ENCODE measurements at regions not wholly inside any gene's neighbourhood (a gene's known extent, or its start where the extent isn't known, plus 50 kb on each side); places are given as distances from the start of the nearest gene placed in this dataset.
A peak's percentile ranks its signal among the peaks of the same experiment; 100 is the strongest.
"Not testable (repeated sequence)": the region's sequence is repeated elsewhere in the genome, so short reads cannot be mapped to it uniquely, and the experiment has no call there.

DNA sequence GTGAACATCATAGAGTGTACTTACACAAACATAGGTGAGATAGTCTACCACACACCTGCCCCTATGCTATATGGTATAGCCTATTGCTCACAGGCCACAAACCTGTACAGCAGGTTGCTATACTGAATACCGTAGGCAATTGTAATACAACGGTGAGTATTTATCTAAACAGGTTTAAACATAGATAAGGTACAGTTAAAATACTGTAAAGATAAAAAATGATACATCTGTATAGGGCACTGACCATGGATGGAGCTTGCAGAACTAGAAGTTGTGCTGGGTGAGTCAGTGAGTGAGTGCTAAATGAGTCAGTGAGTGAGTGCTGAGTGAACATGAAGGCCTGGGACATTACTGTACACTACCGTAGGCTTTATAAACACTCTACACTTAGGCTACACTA is 267.0 kb upstream of the HS6ST1 start:
- no peak for DNase-seq

DNA sequence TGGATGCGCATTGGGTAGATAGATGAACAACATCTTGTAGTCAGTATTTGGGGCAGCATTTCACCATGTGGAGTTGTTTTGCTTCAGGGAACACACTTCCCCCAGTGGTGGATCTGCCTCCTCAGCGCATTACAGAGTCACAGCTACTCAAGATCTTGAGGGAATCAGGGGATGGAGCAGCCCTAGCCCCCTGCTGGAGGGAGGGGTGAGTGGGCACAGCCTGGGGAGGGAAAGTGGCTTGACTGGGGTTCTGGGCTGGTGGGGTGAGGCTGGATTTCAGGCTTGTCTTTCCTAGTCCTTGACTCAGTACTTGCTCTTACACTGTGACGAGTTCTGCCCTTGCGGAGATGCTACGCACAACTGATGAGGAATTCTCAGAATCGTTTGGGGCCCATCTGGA is 271.0 kb upstream of the HS6ST1 start:
- DNase-seq, result no peak

DNA sequence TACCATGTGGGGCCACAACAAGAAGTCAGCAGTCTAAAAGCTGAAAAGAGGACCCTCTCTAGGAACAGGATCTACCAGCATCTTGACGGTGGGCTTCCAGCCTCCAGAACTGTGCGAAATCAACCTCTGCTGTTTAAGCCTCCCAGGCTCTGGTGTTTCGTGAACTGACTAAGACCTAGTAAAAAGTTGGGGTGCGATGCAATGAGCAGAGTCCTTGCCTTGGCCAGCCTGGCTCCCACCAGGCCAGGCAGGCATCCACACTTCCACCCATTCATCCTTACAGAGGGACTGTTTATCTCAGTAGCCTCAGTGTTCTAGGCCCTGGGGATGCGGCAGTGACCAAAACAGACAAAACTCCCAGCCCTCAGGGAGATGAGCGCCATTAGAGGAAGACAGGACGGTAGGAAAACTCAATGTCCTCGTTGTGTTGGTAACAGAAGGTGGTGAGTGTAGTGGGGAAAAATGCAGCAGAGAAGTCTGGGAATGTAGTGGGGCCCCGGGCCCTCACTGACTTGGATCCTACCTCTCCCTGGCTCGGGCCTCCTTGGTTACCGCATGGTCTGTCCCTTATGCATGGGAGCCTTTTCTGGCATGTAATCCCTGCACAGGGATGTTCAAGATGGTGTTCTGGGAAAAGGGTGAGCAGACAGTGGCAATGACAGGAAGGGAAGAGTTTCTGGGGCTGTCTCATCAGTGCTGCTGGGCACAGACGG is 271.8 kb upstream of the HS6ST1 start:
- no peak for DNase-seq

DNA sequence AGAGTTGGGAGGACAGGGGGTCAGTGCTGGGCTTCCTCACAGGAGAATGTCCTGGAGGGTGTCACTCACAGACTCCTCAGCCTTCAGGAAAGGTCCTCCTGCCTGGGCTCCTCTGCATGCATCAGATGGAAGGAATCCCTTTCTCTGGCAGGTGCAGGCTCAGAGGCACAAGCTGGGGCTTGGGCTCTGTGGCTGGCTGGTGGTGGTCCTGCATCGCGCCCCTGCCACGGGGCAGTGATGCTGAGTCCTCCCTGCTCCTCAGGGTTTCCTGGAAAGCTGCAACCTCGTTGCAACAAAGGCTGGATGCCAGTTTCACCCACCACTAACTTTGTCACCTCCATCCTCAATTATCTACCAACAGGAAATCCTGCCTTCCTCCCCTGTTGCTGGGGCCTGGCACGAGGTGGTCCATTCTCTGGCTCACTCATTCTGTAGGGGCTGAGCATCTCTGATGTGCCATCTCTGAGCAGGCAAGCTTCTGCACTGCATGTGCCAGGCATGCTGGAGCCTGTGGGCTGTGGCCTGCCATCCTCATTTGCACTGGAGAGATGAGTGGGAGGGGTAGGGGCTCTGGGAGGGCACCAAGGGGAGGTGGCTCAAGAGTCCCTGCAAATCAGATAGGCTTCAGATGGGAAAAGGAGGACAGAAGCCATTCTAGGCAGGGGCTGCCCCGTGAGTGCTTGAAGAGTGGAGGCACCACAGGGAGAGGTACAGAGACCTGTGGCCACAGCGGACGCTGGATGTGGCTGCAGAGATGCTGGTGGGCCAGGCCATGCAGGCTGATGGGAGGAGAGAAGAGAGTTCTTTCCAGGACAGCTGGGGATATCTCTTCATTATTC is 272.6 kb upstream of the HS6ST1 start:
- no peak for DNase-seq

DNA sequence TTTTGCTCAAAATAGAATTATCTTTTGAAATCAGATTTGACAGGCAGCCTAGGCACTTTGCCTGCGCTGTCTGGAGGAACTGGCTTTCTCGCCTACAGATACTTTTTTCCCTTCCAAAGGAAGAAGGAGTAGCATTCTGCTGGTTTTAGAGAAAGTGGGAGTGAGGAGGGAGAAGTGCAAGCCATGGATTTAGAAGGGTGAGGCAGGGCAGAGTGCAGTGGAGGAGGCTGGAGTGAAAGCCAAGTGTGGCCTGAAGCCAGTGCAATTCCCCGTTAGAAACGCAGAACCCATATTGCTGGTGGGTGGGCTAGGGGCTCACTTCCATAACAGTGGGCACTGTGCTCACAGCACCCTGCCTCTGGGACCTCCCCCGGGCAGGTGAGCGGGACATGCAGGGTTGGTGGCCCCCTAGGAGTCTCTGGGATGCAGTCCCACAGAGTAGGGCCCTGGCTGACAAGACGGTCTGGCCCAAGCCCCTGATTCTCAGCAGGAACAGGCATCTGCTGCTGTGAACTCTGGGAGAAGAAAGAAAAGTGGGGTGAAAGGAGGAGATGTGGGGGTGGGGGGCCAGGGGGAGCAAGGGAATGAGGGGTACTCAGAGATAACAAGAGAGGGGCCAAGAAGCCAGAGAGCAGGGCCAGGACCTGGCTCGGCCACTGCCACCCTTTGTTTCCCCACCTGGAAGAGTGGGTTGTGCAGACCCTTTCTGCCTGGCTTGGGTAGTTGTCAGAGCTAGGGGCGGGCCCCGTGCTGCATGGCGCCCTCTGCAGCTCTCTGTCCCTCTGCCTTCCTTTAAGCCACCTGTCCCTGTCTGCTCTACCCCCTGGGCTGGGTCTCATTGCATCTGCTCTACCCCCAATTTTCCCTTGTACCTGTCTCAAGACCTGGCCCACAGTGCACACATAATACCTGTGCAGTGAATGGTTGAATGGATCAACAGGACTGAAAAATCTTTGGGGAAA is 273.5 kb upstream of the HS6ST1 start:
- no peak for DNase-seq

DNA sequence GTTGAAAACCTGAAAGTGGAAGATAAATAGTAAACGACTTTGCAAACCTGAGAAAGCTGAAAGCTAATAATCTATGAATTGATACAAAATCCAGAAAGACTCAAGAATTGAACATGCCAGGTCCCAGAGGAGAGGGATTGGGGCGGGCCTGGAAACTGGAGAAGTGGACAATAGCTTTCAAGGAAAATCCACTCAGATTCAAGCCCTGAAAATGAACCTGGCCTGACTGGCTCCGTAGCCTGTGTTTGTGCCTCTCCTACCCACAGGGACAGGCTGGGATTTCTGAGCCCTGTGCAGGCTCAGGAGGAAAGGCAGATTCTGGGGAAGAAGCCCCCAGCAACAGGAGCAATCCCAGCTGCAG is 274.8 kb upstream of the HS6ST1 start:
- DNase-seq, result no peak

DNA sequence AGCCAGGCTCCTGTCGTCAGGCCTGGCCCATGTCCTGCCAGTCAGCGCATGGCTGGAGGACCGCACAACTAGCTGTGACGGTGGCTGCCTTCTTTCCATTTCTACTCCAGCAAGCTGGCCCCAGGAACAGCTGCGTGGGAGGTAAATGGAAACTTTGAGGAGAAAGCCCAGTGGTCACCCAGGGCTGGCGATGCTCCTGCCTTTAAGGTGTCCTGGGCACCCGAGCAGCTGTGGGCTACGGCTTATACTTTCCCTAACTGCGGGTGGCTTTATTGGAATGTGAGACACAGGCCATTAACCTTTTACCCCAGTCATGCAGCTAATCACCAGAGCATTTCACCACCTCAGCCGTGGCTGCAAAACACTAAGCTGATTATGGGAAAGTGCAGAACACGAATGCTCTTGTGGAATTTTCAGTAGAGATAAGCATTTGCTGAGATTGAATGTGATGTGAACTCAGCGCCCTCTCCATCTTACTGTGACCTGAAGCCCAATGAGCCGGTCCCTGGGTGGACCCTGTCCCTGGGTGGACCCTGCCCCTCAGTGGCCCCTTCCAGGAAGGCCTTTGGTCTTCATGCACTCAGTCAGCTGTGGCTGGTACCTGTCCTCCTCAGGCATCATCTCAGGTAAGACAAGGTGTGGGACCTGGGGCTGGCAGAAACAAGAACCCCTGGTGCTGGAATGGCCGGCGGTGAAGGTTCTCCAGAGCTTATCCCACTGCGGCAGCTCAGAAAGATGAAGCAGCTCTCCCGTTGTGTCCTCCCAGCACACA is 275.4 kb upstream of the HS6ST1 start:
- peak; percentile 77 for DNase-seq

DNA sequence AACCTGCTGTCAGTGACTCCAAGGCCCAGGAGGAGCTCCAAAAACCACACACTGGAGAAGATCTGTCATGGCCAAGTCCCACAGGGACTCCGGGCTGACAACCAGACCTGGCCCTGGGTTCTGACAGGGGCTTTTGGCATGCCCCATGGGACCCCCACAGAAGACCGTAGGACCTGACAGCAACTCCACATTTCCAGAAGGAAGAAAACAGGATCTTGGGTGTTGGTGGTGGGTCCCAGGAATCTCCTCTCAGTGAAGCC is 275.9 kb upstream of the HS6ST1 start:
- no peak for DNase-seq

DNA sequence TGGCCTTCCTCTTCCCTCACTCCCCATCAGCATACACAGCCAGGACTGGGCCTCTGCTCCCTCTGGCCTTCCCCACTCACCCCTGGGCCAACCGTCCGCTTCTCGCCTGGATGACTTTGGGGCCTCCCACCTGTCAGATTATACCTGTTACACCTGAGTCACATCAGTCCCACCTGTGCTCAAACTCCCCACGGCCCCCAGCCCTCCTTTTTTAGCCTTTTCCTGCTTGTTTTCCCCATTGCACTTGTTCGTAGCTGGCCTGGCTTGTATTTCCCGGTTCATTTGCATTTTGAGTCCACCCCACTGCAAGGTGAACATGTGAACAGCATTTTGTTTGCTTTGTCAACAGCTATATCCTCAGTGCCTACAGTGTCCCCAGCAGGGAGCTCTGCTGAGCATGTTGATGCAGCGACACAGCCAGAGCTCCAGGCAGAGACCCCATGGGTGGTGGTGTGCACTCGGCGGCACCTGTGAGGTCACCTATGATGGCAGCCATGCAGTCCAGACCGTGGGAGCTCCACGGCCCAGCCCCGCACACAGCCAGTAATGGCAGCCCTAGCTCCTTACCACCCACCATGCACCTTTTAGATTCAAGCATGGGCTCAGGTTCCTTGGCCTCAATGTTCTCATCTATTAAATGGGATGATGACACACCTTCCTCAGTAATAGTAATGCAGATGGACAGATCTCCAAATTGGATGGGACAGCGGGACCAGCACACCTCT is 276.4 kb upstream of the HS6ST1 start:
- no peak for DNase-seq

DNA sequence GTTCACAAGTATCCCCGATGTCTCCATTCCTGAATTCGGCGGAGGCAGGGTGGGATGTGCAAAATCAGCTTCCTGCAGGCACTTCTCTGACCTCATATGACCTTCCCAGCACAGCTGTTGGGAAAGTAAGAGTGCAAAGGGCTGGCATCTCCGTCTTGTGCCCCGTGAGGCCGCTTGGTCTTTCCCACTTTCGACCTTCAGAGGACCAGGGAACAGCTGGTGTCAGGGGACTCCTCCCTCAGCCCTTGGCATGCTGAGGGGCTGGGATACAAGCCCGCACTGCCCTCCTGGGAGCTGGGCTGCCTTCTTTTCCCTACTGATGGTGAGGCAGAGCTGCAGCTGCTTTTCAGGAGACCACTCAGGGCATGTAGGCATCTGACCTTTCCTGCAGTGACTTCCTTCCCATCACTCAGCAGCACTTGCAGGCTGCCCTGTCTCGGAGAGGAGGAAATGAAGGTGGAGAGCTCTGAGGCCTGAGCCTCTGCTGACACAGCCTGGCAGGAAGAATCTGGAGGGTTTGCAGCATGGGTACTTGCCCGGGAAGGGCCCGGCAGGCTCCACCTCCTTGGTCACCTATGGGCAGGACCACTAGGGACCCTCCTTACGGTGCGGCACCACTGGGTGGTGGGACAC is 277.2 kb upstream of the HS6ST1 start:
- DNase-seq, result no peak

DNA sequence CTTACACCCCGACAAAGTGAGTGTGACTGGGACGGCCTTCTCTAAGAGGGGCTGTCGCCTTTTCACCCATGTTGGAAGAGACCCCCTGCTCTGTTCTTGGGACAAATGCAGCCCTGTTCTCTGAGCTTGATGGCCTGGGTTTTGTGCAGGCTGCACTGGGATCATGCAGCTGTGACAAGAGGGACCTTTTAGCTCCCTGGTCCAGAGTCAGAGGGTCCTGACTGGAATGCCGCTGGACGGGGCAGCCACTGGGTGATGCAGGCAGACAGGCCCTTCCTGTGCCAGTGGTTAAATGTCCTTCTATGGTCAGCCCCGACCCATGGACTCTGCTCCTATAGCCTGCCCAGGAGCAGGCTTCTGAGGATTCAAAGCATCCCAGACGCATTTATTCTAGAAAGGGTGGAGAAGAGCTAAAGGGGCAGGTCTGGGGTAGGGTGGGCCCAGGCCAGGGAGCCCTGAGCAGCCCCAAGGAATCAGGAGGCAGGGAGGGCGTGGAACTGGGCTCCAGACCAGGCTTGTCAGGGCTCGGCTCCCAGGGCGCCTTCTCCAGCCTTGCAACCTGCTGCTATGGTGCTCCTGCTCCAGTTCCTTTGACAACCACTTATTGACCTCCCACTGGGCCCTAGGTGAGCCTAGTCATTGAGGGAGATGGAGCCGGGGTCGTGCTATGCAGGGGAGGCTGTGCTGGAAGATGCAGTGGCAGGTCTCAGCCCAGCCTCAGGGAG is 277.9 kb upstream of the HS6ST1 start:
- DNase-seq, result no peak

DNA sequence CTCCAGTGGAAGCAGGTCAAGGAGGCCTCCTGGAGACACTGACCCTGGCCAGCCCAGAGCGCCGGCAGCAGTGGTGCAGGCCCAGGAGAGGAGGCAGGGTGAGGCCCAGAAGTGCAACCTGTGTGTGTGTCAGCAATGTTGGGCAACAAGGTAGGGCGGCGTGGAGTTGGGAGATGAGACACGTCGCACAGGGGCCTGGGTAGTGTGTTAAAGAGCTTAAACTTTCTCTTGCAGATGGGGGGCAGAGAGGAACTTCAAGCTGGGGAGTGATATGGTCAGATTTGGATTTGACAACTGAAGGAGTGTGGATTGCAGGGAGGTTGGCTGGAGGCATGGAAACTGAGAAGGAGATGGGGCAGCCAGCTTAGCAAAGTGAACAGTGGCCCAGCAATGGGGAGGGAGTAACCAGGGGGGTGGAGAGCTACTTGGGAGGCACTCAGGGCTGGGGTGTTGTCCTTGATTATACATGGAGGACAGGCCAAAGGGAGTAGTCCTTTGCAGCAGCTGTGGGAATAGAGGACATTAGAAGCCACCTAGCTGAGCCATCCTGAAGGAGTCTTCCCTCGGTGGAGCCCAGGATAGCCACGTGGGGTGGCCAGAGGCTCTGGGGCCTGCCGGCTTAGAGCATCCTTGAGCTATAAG is 278.6 kb upstream of the HS6ST1 start:
- no peak for DNase-seq

DNA sequence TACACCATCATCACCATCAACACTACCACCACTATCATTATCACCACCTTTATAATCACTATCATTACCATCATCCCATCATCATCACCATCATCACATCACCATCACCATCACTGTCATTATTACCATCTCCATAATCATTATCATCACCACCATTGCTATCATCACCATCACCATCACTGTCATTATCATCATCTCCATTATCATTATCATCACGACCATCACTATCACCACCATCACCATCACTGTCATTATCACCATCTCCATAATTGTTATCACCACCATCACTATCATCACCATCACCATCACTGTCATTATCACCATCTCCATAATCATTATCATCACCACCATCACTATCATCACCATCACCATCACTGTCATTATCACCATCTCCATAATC is 279.6 kb upstream of the HS6ST1 start:
- not testable (repeated sequence) for DNase-seq

DNA sequence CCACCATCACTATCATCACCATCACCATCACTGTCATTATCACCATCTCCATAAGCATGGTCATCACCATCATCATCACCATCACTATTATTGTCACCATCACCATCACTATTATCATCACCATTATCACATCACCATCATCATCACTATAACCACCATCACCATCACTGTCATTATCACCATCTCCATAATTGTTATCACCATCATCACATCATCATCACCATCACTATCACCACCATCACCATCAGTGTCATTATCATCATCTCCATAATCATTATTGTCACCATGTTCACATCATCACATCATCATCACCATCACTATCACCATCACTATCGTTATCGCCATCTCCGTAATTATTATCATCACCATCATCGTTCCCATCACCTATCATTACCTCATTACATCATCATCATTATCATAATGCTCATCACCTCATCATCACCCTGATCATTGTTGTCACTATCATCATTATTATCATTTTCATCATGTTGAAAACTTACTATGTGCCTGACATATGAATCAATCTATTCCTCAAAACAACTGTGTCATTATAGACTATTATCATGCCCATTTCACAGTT is 280.3 kb upstream of the HS6ST1 start:
- no peak for DNase-seq

DNA sequence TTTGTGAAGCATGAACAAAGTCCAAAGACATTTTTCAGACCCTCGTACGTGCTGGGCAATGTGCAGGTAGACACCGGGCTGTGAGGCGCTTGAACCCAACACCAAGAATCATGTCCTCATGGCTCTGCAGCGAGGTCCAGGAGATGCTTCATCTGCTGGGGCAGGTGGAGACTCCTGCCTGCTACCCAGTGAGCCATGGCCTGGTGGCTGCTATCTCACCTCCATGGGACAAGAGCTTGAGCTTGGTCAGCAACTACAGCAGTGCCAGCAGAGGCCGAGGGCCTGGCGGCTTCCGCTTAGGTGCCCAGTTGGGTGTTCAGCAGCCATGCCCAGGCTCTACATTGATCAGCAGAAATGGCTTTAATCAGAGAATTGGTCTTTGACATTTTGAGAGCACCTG is 281.0 kb upstream of the HS6ST1 start:
- DNase-seq, result peak; percentile 8

DNA sequence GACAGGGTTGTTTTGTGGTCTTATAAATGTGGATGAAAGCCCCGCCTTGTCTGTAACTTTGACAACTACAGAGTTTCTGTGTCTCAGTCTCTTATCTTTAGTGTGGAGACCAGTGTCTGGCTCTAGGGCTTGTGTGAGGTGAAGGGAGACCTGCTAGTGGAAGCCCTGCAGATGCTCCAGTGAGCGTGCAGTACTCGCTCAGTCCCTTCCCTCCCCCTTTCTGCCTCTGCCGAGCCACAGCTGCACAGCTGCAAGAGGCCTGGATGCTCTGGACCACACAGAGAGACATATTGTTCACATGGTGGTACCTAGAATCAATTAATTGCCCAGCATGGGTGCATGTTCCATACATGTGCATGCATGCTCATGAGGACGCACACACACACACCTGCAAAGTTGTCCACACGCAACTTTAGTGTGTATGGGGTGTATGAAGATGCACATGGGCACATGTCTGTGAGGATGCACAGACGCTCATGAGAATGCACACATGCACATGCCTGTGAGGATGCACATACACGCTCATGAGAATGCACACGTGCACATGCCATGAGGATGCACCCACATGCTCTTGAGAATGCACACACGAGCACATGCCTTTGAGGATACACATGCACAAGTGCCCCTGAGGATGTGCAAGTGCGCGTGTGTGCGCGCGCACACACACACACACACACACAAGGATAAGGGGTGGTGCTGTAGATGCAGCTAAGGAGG is 282.1 kb upstream of the HS6ST1 start:
- peak; percentile 44 for DNase-seq

DNA sequence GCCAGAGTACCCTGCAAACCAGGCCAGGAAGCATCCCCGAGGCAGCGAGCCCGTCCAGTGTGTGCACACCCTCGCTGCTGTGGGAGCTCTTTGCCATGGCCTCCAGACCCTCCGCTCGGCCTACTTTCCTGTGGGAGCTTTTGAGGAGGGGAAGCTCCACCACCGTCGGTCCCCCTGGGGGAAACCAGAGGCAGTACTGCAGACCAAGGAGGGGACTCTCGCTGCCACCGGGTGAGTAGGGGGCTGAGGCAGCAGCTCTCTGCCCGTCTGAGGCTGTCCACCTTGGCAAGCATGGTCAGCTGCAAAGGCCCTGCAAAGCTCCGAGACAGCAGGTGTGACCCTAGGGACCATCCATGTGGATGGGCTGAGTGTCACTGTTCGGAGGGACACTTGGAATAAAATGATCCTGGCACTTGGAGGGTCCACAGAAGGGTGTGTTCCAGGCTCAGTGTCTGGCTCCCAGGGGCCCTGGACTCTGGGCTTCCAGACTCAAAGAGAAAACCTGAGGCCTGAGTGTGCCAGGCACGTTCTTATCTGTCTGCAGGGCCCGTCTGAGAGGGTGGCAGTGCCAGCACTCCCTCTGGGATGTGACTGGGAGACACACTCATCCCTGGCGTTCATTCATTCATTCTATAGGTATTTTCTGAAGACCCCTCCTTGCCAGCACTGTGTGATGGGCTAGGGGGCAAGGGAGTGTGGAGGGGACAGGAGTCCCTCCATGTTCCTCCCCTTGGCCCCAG is 282.8 kb upstream of the HS6ST1 start:
- DNase-seq, result peak; percentile 6

DNA sequence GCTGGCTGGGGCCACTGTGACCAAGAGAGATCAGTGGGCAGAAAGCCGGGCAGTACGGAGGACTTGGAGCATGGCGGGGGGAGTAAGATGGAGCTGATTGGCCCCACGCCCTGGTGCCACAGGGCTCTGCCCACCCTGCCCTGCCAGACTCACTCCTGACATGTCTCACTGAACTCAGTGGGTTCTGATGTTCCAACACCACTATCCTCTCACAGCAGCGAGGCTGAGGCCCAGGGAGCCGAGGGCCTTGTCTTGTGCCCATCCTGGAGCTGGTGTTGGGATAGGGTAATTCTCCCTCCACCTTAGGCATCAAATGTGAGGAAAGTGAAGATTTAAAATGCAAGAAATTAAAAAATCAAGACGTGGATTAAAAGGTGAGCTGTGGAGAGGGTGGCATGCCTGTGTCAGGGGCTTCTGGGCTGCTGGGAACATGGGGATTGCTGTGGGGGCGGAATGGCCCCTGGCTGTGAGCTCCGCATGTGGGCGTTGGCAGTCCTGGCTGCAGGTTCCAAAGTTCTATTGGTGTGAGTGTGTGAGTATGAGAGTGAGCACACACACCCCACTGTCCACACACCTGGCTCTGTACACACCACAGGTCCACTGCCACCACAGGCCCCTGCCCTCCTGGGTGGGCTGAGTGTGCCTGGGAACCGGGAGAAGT is 283.5 kb upstream of the HS6ST1 start:
- DNase-seq, result peak; percentile 8
